Naive B cell (primary cell): ENCODE measurements at regions not wholly inside any gene's neighbourhood (a gene's known extent, or its start where the extent isn't known, plus 50 kb on each side); places are given as distances from the start of the nearest gene placed in this dataset.
A peak's percentile ranks its signal among the peaks of the same experiment; 100 is the strongest.

Experiments used
- ATAC-seq, 2 donors: fragments of 150-1000 bp; cut with Tn5 transposase; 2 replicates each; pipeline ENCODE4 v1.10.0; 2021; ENCODE audit warnings: low read depth in 2 of 2, mild to moderate bottlenecking in 2 of 2, moderate library complexity in 2 of 2
- DNase-seq: peaks from one replicate; pipeline ENCODE4 v3.0.0; 2022
- H3K27ac Mint-ChIP-seq, 6 donors: one replicate each; pipeline ENCODE4 v1.8.0; 2020 to 2022; ENCODE audit warnings: mild to moderate bottlenecking in 6 of 6, mixed read lengths in 6 of 6, moderate library complexity in 5 of 6, inconsistent platforms in 2 of 6
- H3K27me3 Mint-ChIP-seq, 3 donors: one replicate each; pipeline ENCODE4 v1.8.0; 2021 to 2022; ENCODE audit warnings: mixed read lengths in 3 of 3, mild to moderate bottlenecking in 1 of 3
- H3K36me3 Mint-ChIP-seq, 2 donors: one replicate each; pipeline ENCODE4 v1.8.0; 2020 to 2022; ENCODE audit warnings: mixed read lengths in 2 of 2, inconsistent platforms in 1 of 2, mild to moderate bottlenecking in 1 of 2
- H3K4me1 Mint-ChIP-seq, 3 donors: one replicate each; pipeline ENCODE4 v1.8.0; 2020 to 2022; ENCODE audit warnings: mixed read lengths in 3 of 3, inconsistent platforms in 1 of 3, mild to moderate bottlenecking in 1 of 3, moderate library complexity in 1 of 3
- H3K4me3 Mint-ChIP-seq, 8 donors: one replicate each; pipeline ENCODE4 v1.8.0; 2020 to 2022; ENCODE audit warnings: mild to moderate bottlenecking in 8 of 8, mixed read lengths in 8 of 8, moderate library complexity in 8 of 8, inconsistent platforms in 2 of 8
- H3K9me3 Mint-ChIP-seq, 7 donors: one replicate each; pipeline ENCODE4 v1.8.0; 2020 to 2022; ENCODE audit warnings: mixed read lengths in 7 of 7, mild to moderate bottlenecking in 5 of 7, inconsistent platforms in 2 of 7, moderate library complexity in 1 of 7

- Mint-ChIP-seq H3K27me3 (no peaks in the 10 kb centered on the region), H3K4me3 (no peak overlapping the region), H3K4me1 (no peaks in the 10 kb centered on the region), H3K9me3 (peaks cover 0 to 3% (median 0%) of the 10 kb centered on the region in 7 donors), H3K36me3 (no peaks in the 10 kb centered on the region), H3K27ac (no peak overlapping the region)
- DNase-seq = no peak
- ATAC-seq = no peak
These were observed 58.4 kb downstream of the HMHB1 start for GRCh38 chr5:143870362-143870761.

GRCh38 chr5:143870871-143871632, 59.1 kb downstream of the HMHB1 start:
- Mint-ChIP-seq H3K36me3 (no peaks in the 10 kb centered on the region), H3K27ac (peak overlapping the region in 1 of 6 donors; percentile 13), H3K27me3 (no peaks in the 10 kb centered on the region), H3K9me3 (peaks cover 0 to 3% (median 0%) of the 10 kb centered on the region in 7 donors), H3K4me3 (no peak overlapping the region), H3K4me1 (no peaks in the 10 kb centered on the region)
- ATAC-seq = no peak
- DNase-seq = no peak

GRCh38 chr5:143871672-143872071, 59.7 kb downstream of the HMHB1 start:
- ATAC-seq (no peak), DNase-seq (no peak)
- H3K4me3 Mint-ChIP-seq = no peak overlapping the region
- H3K4me1 Mint-ChIP-seq = no peaks in the 10 kb centered on the region
- no peaks in the 10 kb centered on the region for H3K36me3 Mint-ChIP-seq
- H3K27me3 Mint-ChIP-seq = no peaks in the 10 kb centered on the region
- no peak overlapping the region for H3K27ac Mint-ChIP-seq
- H3K9me3 Mint-ChIP-seq = peaks cover 0 to 3% (median 0%) of the 10 kb centered on the region in 7 donors

- Mint-ChIP-seq H3K36me3 (no peaks in the 10 kb centered on the region), H3K9me3 (no peaks in the 10 kb centered on the region), H3K4me3 (no peak overlapping the region), H3K27me3 (no peaks in the 10 kb centered on the region), H3K4me1 (no peaks in the 10 kb centered on the region), H3K27ac (no peak overlapping the region)
- ATAC-seq = no peak
- no peak for DNase-seq
These were observed 62.4 kb downstream of the HMHB1 start for GRCh38 chr5:143874312-143874711.

GRCh38 chr5:143877196-143877595, 65.2 kb downstream of the HMHB1 start:
- DNase-seq (no peak), ATAC-seq (no peak)
- no peaks in the 10 kb centered on the region for H3K36me3 Mint-ChIP-seq
- H3K27me3 Mint-ChIP-seq = peaks cover 0 to 6% (median 0%) of the 10 kb centered on the region in 3 donors
- peaks cover 0 to 2% (median 0%) of the 10 kb centered on the region in 7 donors for H3K9me3 Mint-ChIP-seq
- H3K4me1 Mint-ChIP-seq = no peaks in the 10 kb centered on the region
- H3K4me3 Mint-ChIP-seq = no peak overlapping the region
- no peak overlapping the region for H3K27ac Mint-ChIP-seq

- H3K36me3 Mint-ChIP-seq = no peaks in the 10 kb centered on the region
- peaks cover 0 to 6% (median 0%) of the 10 kb centered on the region in 3 donors for H3K27me3 Mint-ChIP-seq
- H3K4me1 Mint-ChIP-seq = no peaks in the 10 kb centered on the region
- no peak for ATAC-seq
- H3K4me3 Mint-ChIP-seq = no peak overlapping the region
- no peak for DNase-seq
- no peak overlapping the region for H3K27ac Mint-ChIP-seq
- H3K9me3 Mint-ChIP-seq = peaks cover 0 to 2% (median 0%) of the 10 kb centered on the region in 7 donors
These were observed 66.5 kb downstream of the HMHB1 start for GRCh38 chr5:143878430-143878829.

- H3K27me3 Mint-ChIP-seq = peaks cover 0 to 6% (median 0%) of the 10 kb centered on the region in 3 donors
- H3K9me3 Mint-ChIP-seq = peaks cover 0 to 2% (median 0%) of the 10 kb centered on the region in 7 donors
- H3K4me3 Mint-ChIP-seq = no peak overlapping the region
- no peak for DNase-seq
- no peak for ATAC-seq
- no peaks in the 10 kb centered on the region for H3K36me3 Mint-ChIP-seq
- H3K27ac Mint-ChIP-seq = no peak overlapping the region
- no peaks in the 10 kb centered on the region for H3K4me1 Mint-ChIP-seq
These were observed 67.7 kb downstream of the HMHB1 start for GRCh38 chr5:143879646-143880045.

GRCh38 chr5:143880178-143880577, 68.2 kb downstream of the HMHB1 start:
- Mint-ChIP-seq H3K27ac (no peak overlapping the region), H3K36me3 (no peaks in the 10 kb centered on the region), H3K4me3 (no peak overlapping the region), H3K27me3 (peaks cover 0 to 6% (median 0%) of the 10 kb centered on the region in 3 donors), H3K4me1 (no peaks in the 10 kb centered on the region), H3K9me3 (peaks cover 0 to 2% (median 0%) of the 10 kb centered on the region in 7 donors)
- ATAC-seq = no peak
- DNase-seq = no peak

- no peak overlapping the region for H3K27ac Mint-ChIP-seq
- H3K27me3 Mint-ChIP-seq = peaks cover 0 to 6% (median 0%) of the 10 kb centered on the region in 3 donors
- peaks cover 0 to 2% (median 0%) of the 10 kb centered on the region in 7 donors for H3K9me3 Mint-ChIP-seq
- H3K36me3 Mint-ChIP-seq = no peaks in the 10 kb centered on the region
- H3K4me1 Mint-ChIP-seq = no peaks in the 10 kb centered on the region
- no peak for ATAC-seq
- no peak for DNase-seq
- H3K4me3 Mint-ChIP-seq = no peak overlapping the region
These were observed 70.6 kb downstream of the HMHB1 start for GRCh38 chr5:143882520-143882919.

GRCh38 chr5:143886096-143886495, 74.1 kb downstream of the HMHB1 start:
- Mint-ChIP-seq H3K27ac (peak overlapping the region in 1 of 6 donors; percentile 18), H3K4me1 (no peaks in the 10 kb centered on the region), H3K27me3 (peaks cover 11 to 14% (median 12%) of the 10 kb centered on the region in 3 donors), H3K9me3 (peaks cover 0 to 2% (median 0%) of the 10 kb centered on the region in 7 donors), H3K36me3 (no peaks in the 10 kb centered on the region), H3K4me3 (no peak overlapping the region)
- DNase-seq (no peak), ATAC-seq (no peak)

GRCh38 chr5:143886651-143887638, 75.0 kb downstream of the HMHB1 start:
- Mint-ChIP-seq H3K4me1 (no peaks in the 10 kb centered on the region), H3K4me3 (no peak overlapping the region), H3K9me3 (no peaks in the 10 kb centered on the region), H3K36me3 (no peaks in the 10 kb centered on the region), H3K27ac (no peak overlapping the region), H3K27me3 (peaks cover 11 to 22% (median 12%) of the 10 kb centered on the region in 3 donors)
- DNase-seq (no peak), ATAC-seq (no peak)

- Mint-ChIP-seq H3K27me3 (peaks cover 11 to 22% (median 12%) of the 10 kb centered on the region in 3 donors), H3K4me1 (no peaks in the 10 kb centered on the region), H3K36me3 (no peaks in the 10 kb centered on the region), H3K27ac (no peak overlapping the region), H3K4me3 (no peak overlapping the region), H3K9me3 (no peaks in the 10 kb centered on the region)
- no peak for ATAC-seq
- DNase-seq = no peak
These were observed 76.1 kb downstream of the HMHB1 start for GRCh38 chr5:143887903-143888665.

- no peaks in the 10 kb centered on the region for H3K36me3 Mint-ChIP-seq
These were observed 77.0 kb downstream of the HMHB1 start for GRCh38 chr5:143888912-143889311.

More at GRCh38 chr5:143888912-143889311, 77.0 kb downstream of the HMHB1 start:
- Mint-ChIP-seq H3K9me3 (no peaks in the 10 kb centered on the region), H3K27me3 (peaks cover 11 to 22% (median 12%) of the 10 kb centered on the region in 3 donors), H3K4me1 (no peaks in the 10 kb centered on the region), H3K27ac (no peak overlapping the region), H3K4me3 (no peak overlapping the region)
- ATAC-seq = no peak
- no peak for DNase-seq
